ENCODE measurements at regions not wholly inside any gene's neighbourhood (a gene's known extent, or its start where the extent isn't known, plus 50 kb on each side); places are given as distances from the start of the nearest gene placed in this dataset.

DNA sequence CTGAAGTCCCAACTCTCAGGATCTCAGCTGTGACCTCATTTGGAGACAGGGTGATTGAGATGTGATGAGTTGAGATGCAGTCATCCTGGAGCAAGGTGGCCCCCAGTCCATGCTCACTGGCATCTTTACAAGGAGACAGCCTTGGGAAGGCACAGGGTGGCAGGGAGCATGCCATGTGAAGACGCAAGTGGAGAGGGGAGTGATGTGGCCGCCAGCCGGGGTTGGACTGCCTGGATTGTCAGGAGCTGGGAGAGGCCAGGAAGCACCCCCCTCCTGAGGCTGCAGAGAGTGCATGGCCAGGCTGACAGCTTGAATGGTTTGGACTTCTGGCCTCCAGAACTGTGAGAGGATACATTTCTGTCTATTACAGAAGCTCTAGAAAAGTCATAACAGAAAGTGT is 194.4 kb downstream of the UQCRFS1 start:
- H3K27ac Mint-ChIP-seq = no peak overlapping the region
- ChIA-PET CTCF (no interaction called here), POLR2A (no interaction called here)
- H3K4me3 Mint-ChIP-seq = no peak overlapping the region
- no peaks in the 10 kb centered on the region for H3K36me3 Mint-ChIP-seq
- peaks cover 0 to 32% of the 10 kb centered on the region in 2 experiments for H3K27me3 ChIP-seq (replicated peaks in 1 of 2; ENCODE audit: control insufficient read depth in 2 of 2, extremely low read depth in 1 of 2, insufficient read depth in 2 of 2, low read length in 1 of 2)
- no peaks in the 10 kb centered on the region for H3K9me3 ChIP-seq
- DNase-seq (no peak), ATAC-seq (replicated peaks in 1 of 4) (no peak)
- no peaks in the 10 kb centered on the region for H3K4me1 ChIP-seq (ENCODE audit: control insufficient read depth in 1 of 2, extremely low read depth in 1 of 2, insufficient read depth in 2 of 2, low read length in 2 of 2)
- 74% methylated on average over 3 of the region's 3 CpGs for WGBS (ENCODE audit: insufficient coverage)
- H3K27me3 Mint-ChIP-seq = peaks cover 2 to 5% of the 10 kb centered on the region in 2 donors
- H3K36me3 ChIP-seq (ENCODE audit: control insufficient read depth in 2 of 2, extremely low read depth in 1 of 2, insufficient read depth in 1 of 2, low read length in 1 of 2) = no peaks in the 10 kb centered on the region
- no peak overlapping the region for H3K27ac ChIP-seq (ENCODE audit: low read length)
- no peaks in the 10 kb centered on the region for H3K9me3 Mint-ChIP-seq
- H3K4me1 Mint-ChIP-seq = no peaks in the 10 kb centered on the region
- H3K4me3 ChIP-seq (ENCODE audit: control insufficient read depth in 1 of 2, extremely low read depth in 1 of 2, low read length in 1 of 2) = no peak overlapping the region

DNA sequence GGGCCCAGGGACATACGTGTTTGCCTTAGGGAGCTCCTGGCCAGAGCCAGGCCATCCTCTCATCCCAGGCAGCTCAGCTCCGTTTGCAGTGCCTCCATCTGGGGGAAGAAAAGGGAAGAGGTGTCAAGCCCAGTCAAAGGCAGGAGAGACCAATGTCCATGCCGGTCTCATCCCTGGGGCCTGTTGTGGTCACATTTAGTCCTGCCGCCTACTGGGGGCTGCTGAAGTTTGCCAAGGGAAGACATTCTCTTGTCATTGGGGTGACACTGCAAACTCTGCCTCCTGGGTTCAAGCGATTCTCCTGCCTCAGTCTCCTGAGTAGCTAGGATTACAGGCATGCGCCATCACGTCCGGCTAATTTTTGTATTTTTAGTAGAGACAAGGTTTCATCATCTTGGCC is 195.2 kb downstream of the UQCRFS1 start:
- no peak overlapping the region for H3K4me3 Mint-ChIP-seq
- H3K36me3 ChIP-seq (ENCODE audit: control insufficient read depth in 2 of 2, extremely low read depth in 1 of 2, insufficient read depth in 1 of 2, low read length in 1 of 2) = no peaks in the 10 kb centered on the region
- no peaks in the 10 kb centered on the region for H3K9me3 ChIP-seq
- DNase-seq (no peak), ATAC-seq (replicated peaks in 1 of 4) (no peak)
- POLR2A ChIA-PET = no interaction called here
- CTCF ChIA-PET = no interaction called here
- H3K36me3 Mint-ChIP-seq = no peaks in the 10 kb centered on the region
- no peak overlapping the region for H3K4me3 ChIP-seq (ENCODE audit: control insufficient read depth in 1 of 2, extremely low read depth in 1 of 2, low read length in 1 of 2)
- no peaks in the 10 kb centered on the region for H3K9me3 Mint-ChIP-seq
- 94% methylated on average over 2 of the region's 8 CpGs for WGBS (ENCODE audit: insufficient coverage)
- H3K27ac Mint-ChIP-seq = no peak overlapping the region
- peaks cover 0 to 29% of the 10 kb centered on the region in 2 experiments for H3K27me3 ChIP-seq (replicated peaks in 1 of 2; ENCODE audit: control insufficient read depth in 2 of 2, extremely low read depth in 1 of 2, insufficient read depth in 2 of 2, low read length in 1 of 2)
- no peak overlapping the region for H3K27ac ChIP-seq (ENCODE audit: low read length)
- no peaks in the 10 kb centered on the region for H3K4me1 ChIP-seq (ENCODE audit: control insufficient read depth in 1 of 2, extremely low read depth in 1 of 2, insufficient read depth in 2 of 2, low read length in 2 of 2)
- H3K27me3 Mint-ChIP-seq = peaks cover 2 to 4% of the 10 kb centered on the region in 2 donors
- H3K4me1 Mint-ChIP-seq = no peaks in the 10 kb centered on the region

DNA sequence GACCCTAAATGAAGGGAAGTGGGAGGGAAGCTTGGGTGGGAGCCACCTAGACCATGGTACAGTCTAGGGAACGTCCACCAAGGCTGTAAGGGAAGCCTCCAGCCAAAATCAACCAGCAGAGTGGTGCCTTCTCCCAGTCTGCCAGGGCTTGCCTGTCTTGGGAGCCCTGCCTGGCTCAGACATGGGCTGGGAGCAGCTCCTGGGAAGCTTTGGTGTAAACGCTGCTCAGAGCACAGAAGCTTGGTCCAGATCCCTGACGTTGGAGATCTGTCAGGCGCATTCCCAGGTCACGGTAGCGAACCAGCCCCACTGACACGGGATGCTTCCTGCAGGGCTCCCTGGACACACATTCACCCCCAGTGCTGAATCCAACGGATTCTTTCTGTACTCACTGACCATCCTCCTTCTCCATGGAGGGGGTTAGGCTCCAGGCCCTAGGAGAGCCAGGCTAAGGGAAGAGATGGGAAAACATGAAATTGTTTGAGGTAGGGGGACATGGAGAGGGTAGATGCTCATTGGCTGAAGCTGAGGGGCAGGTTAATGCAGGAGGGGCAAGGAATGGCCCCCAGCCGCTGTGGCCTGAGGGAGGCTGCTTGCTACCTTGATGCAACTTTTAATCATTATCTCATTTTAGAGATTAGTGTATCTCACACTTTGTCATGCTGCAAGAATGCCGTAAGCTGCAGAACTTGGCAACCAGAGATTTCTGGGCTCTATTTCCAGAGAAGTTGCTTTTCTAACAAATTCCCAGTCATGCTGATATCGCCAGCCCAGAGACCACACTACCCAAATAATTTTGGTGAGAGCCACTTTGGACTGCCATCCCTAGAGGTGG is 195.8 kb downstream of the UQCRFS1 start:
- H3K4me3 ChIP-seq (ENCODE audit: control insufficient read depth in 1 of 2, extremely low read depth in 1 of 2, low read length in 1 of 2) = no peak overlapping the region
- no peaks in the 10 kb centered on the region for H3K36me3 Mint-ChIP-seq
- no peaks in the 10 kb centered on the region for H3K4me1 Mint-ChIP-seq
- H3K27ac ChIP-seq (ENCODE audit: low read length) = no peak overlapping the region
- H3K4me3 Mint-ChIP-seq = no peak overlapping the region
- POLR2A ChIA-PET = no interaction called here
- H3K9me3 Mint-ChIP-seq = no peaks in the 10 kb centered on the region
- CTCF ChIA-PET = no interaction called here
- H3K9me3 ChIP-seq = no peaks in the 10 kb centered on the region
- no peaks in the 10 kb centered on the region for H3K36me3 ChIP-seq (ENCODE audit: control insufficient read depth in 2 of 2, extremely low read depth in 1 of 2, insufficient read depth in 1 of 2, low read length in 1 of 2)
- peaks cover 0 to 29% of the 10 kb centered on the region in 2 experiments for H3K27me3 ChIP-seq (replicated peaks in 1 of 2; ENCODE audit: control insufficient read depth in 2 of 2, extremely low read depth in 1 of 2, insufficient read depth in 2 of 2, low read length in 1 of 2)
- no peak for ATAC-seq (replicated peaks in 1 of 4)
- H3K4me1 ChIP-seq (ENCODE audit: control insufficient read depth in 1 of 2, extremely low read depth in 1 of 2, insufficient read depth in 2 of 2, low read length in 2 of 2) = no peaks in the 10 kb centered on the region
- 71% methylated on average over 4 of the region's 11 CpGs for WGBS (ENCODE audit: insufficient coverage)
- no peak overlapping the region for H3K27ac Mint-ChIP-seq
- DNase-seq = no peak
- peaks cover 2 to 4% of the 10 kb centered on the region in 2 donors for H3K27me3 Mint-ChIP-seq

DNA sequence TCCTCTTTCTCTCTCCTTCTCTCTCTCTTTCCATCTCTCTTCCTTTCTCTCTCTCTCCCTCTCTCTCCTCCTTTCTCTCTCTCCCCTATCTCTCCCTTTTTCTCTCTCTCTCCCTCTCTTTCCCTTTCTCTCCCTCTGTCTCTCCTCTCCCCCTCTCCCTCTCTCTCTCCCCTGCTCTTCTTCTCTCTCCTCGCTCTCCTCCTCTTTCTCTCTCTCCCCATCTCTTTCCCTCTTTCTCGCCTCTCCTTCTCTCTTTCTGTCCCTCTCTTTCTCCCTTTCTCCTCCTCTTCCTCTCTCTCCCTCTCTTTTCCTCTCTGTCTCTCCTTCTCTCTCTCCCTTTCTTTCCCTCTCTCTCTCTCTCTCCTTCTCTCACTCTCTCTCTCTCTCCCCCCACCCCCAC is 196.6 kb downstream of the UQCRFS1 start:
- Mint-ChIP-seq H3K9me3 (no peaks in the 10 kb centered on the region), H3K4me3 (no peak overlapping the region), H3K27me3 (peaks cover 0 to 4% of the 10 kb centered on the region in 2 donors), H3K36me3 (no peaks in the 10 kb centered on the region), H3K4me1 (no peaks in the 10 kb centered on the region), H3K27ac (no peak overlapping the region)
- ChIA-PET POLR2A (no interaction called here), CTCF (no interaction called here)
- no peaks in the 10 kb centered on the region for H3K36me3 ChIP-seq (ENCODE audit: control insufficient read depth in 2 of 2, extremely low read depth in 1 of 2, insufficient read depth in 1 of 2, low read length in 1 of 2)
- H3K4me1 ChIP-seq (ENCODE audit: control insufficient read depth in 1 of 2, extremely low read depth in 1 of 2, insufficient read depth in 2 of 2, low read length in 2 of 2) = no peaks in the 10 kb centered on the region
- 59% methylated on average over 2 of the region's 2 CpGs for WGBS (ENCODE audit: insufficient coverage)
- no peak overlapping the region for H3K27ac ChIP-seq (ENCODE audit: low read length)
- DNase-seq (no peak), ATAC-seq (replicated peaks in 1 of 4) (no peak)
- H3K27me3 ChIP-seq (replicated peaks in 1 of 2; ENCODE audit: control insufficient read depth in 2 of 2, extremely low read depth in 1 of 2, insufficient read depth in 2 of 2, low read length in 1 of 2) = peaks cover 0 to 29% of the 10 kb centered on the region in 2 experiments
- no peak overlapping the region for H3K4me3 ChIP-seq (ENCODE audit: control insufficient read depth in 1 of 2, extremely low read depth in 1 of 2, low read length in 1 of 2)
- no peaks in the 10 kb centered on the region for H3K9me3 ChIP-seq

DNA sequence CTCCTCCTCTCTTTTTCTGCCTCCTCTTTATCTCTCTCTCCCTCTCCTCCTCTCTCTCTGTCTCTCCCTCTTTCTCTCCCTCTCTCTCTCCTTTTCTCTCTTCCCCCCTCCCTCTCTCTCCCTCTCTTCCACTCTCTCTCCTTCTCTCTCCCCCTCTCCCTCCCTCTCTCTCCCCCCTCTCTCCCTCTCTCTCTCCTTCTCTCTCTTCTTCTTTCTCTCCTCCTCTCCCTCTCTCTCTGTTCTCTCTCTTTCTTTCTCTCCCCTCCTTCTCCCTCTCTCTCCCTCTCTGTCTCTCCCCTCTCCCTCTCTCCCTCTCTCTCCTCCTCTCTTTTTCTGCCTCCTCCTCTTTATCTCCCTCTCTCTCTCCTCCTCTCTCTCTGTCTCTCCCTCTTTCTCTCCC is 197.4 kb downstream of the UQCRFS1 start:
- no peaks in the 10 kb centered on the region for H3K9me3 Mint-ChIP-seq
- no peak overlapping the region for H3K27ac ChIP-seq (ENCODE audit: low read length)
- no peak overlapping the region for H3K27ac Mint-ChIP-seq
- peaks cover 0 to 4% of the 10 kb centered on the region in 2 donors for H3K27me3 Mint-ChIP-seq
- peaks cover 0 to 23% of the 10 kb centered on the region in 2 experiments for H3K27me3 ChIP-seq (replicated peaks in 1 of 2; ENCODE audit: control insufficient read depth in 2 of 2, extremely low read depth in 1 of 2, insufficient read depth in 2 of 2, low read length in 1 of 2)
- no peaks in the 10 kb centered on the region for H3K36me3 Mint-ChIP-seq
- POLR2A ChIA-PET = no interaction called here
- ATAC-seq (replicated peaks in 1 of 4) = no peak
- no peak overlapping the region for H3K4me3 Mint-ChIP-seq
- H3K9me3 ChIP-seq = no peaks in the 10 kb centered on the region
- H3K36me3 ChIP-seq (ENCODE audit: control insufficient read depth in 2 of 2, extremely low read depth in 1 of 2, insufficient read depth in 1 of 2, low read length in 1 of 2) = no peaks in the 10 kb centered on the region
- H3K4me3 ChIP-seq (ENCODE audit: control insufficient read depth in 1 of 2, extremely low read depth in 1 of 2, low read length in 1 of 2) = no peak overlapping the region
- H3K4me1 Mint-ChIP-seq = no peaks in the 10 kb centered on the region
- CTCF ChIA-PET = no interaction called here
- H3K4me1 ChIP-seq (ENCODE audit: control insufficient read depth in 1 of 2, extremely low read depth in 1 of 2, insufficient read depth in 2 of 2, low read length in 2 of 2) = no peaks in the 10 kb centered on the region
- DNase-seq = no peak

DNA sequence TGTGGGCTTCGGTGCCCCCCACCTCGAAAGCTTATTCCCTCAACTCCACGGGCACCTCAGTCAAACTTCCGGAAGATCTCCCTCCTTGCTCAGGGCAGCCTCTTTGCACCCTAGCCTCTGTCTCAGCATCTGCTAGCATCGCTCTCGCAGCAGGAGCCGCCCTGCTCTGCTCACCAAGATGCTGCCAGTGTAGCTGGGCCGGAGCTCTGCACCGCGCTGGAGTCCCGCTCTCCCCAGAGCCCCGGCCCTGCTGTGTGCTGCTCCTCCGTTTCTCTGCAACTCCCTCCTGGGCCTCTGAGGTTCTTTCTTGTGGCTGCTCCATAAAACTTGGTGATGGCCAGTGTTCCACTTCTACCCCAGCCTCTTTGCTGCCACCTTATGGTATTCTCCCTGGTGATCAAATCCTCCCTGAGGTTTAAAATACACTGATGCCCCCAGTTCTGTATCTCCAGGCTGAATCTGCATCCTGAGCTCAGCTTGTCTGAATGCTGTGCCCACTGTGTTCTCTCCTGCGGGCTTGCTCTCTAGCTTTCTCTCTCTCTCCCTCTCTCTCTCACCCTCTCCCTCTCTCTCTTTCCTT is 198.0 kb downstream of the UQCRFS1 start:
- H3K4me3 Mint-ChIP-seq = no peak overlapping the region
- ATAC-seq (replicated peaks in 1 of 4) (no peak), DNase-seq (no peak)
- 78% methylated on average over 14 of the region's 14 CpGs for WGBS (ENCODE audit: insufficient coverage)
- Histone ChIP-seq H3K4me3 (ENCODE audit: control insufficient read depth in 1 of 2, extremely low read depth in 1 of 2, low read length in 1 of 2) (no peak overlapping the region), H3K9me3 (no peaks in the 10 kb centered on the region), H3K27me3 (replicated peaks in 1 of 2; ENCODE audit: control insufficient read depth in 2 of 2, extremely low read depth in 1 of 2, insufficient read depth in 2 of 2, low read length in 1 of 2) (peaks cover 0 to 23% of the 10 kb centered on the region in 2 experiments), H3K27ac (ENCODE audit: low read length) (no peak overlapping the region), H3K36me3 (ENCODE audit: control insufficient read depth in 2 of 2, extremely low read depth in 1 of 2, insufficient read depth in 1 of 2, low read length in 1 of 2) (no peaks in the 10 kb centered on the region), H3K4me1 (ENCODE audit: control insufficient read depth in 1 of 2, extremely low read depth in 1 of 2, insufficient read depth in 2 of 2, low read length in 2 of 2) (no peaks in the 10 kb centered on the region)
- ChIA-PET CTCF (no interaction called here), POLR2A (no interaction called here)
- H3K4me1 Mint-ChIP-seq = no peaks in the 10 kb centered on the region
- H3K9me3 Mint-ChIP-seq = no peaks in the 10 kb centered on the region
- H3K27ac Mint-ChIP-seq = no peak overlapping the region
- peaks cover 0 to 4% of the 10 kb centered on the region in 2 donors for H3K27me3 Mint-ChIP-seq
- no peaks in the 10 kb centered on the region for H3K36me3 Mint-ChIP-seq
